HepG2 (cell line): ENCODE measurements at regions not wholly inside any gene's neighbourhood (a gene's known extent, or its start where the extent isn't known, plus 50 kb on each side); places are given as distances from the start of the nearest gene placed in this dataset.
A peak's percentile ranks its signal among the peaks of the same experiment; 100 is the strongest.

Experiments
- ATF4 ChIP-seq, 2 experiments: fragments of 450-650 bp in 1 of 2; sonication (generic) in 1 of 2; formaldehyde crosslinking; IDR thresholded peaks; 2 replicates each; pipeline versions ENCODE4 v1.5.0 to v1.8.0; 2020 to 2022; ENCODE audit warnings: mild to moderate bottlenecking in 1 of 2, missing genetic modification reagents in 1 of 2
- ESRRA ChIP-seq: sonication (generic); formaldehyde crosslinking; IDR thresholded peaks from 2 replicates; pipeline ENCODE4 v1.5.1; 2020; ENCODE audit warnings: mild to moderate bottlenecking, low read depth, missing genetic modification reagents
- ETV5 ChIP-seq: IDR thresholded peaks from 2 replicates; pipeline ENCODE4 v1.6.1; 2018; ENCODE audit warnings: missing biosample characterization, missing genetic modification reagents, inconsistent platforms, borderline replicate concordance
- GABPB1 ChIP-seq: IDR thresholded peaks from 2 replicates; pipeline ENCODE4 v1.6.1; 2016; ENCODE audit warnings: mild to moderate bottlenecking, missing genetic modification reagents, moderate library complexity, missing compliant biosample characterization
- GATAD2A ChIP-seq: IDR thresholded peaks from 2 replicates; pipeline ENCODE4 v1.6.1; 2016
- KDM5B ChIP-seq: sonication (generic); formaldehyde crosslinking; IDR thresholded peaks from 2 replicates; pipeline ENCODE4 v1.4.0; 2020; ENCODE audit warnings: missing genetic modification reagents, mild to moderate bottlenecking, borderline replicate concordance
- NR0B2 ChIP-seq: sonication (generic); formaldehyde crosslinking; IDR thresholded peaks from 2 replicates; pipeline ENCODE4 v1.4.0; 2020; ENCODE audit warnings: mild to moderate bottlenecking, missing genetic modification reagents
- POLR2G ChIP-seq: fragments of 200-400 bp; formaldehyde crosslinking; IDR thresholded peaks from 2 replicates; pipeline ENCODE4 v1.6.1; 2018; ENCODE audit warnings: mild to moderate bottlenecking, low read depth, low read length, moderate library complexity
- SALL2 ChIP-seq: sonication (generic); formaldehyde crosslinking; IDR thresholded peaks from 2 replicates; pipeline ENCODE4 v1.8.1; 2023; ENCODE audit warnings: mild to moderate bottlenecking, missing genetic modification reagents, inconsistent platforms
- SMARCC2 ChIP-seq: fragments of 450-650 bp; IDR thresholded peaks from 2 replicates; pipeline ENCODE4 v1.6.1; 2017; ENCODE audit warnings: antibody characterized with exemption, mild to moderate bottlenecking
- ZBED4 ChIP-seq: sonication (generic); formaldehyde crosslinking; IDR thresholded peaks from 2 replicates; pipeline ENCODE4 v1.4.0; 2020; ENCODE audit warnings: missing genetic modification reagents, borderline replicate concordance
- ZBTB2 ChIP-seq: sonication (generic); formaldehyde crosslinking; IDR thresholded peaks from 2 replicates; pipeline ENCODE4 v1.8.0; 2022; ENCODE audit warnings: low read depth, missing genetic modification reagents
- ZNF10 ChIP-seq: sonication (generic); formaldehyde crosslinking; IDR thresholded peaks from 2 replicates; pipeline ENCODE4 v1.4.0; 2020; ENCODE audit warnings: mild to moderate bottlenecking, low read depth, missing genetic modification reagents, borderline replicate concordance
- ZNF34 ChIP-seq: sonication (generic); formaldehyde crosslinking; IDR thresholded peaks from 2 replicates; pipeline ENCODE4 v1.4.0; 2020; ENCODE audit warnings: mild to moderate bottlenecking, missing genetic modification reagents, borderline replicate concordance
- ZNF580 ChIP-seq: IDR thresholded peaks from 2 replicates; pipeline ENCODE4 v1.6.1; 2016; ENCODE audit warnings: low read depth, borderline replicate concordance
- ZNF703 ChIP-seq: sonication (generic); formaldehyde crosslinking; IDR thresholded peaks from 2 replicates; pipeline ENCODE4 v1.5.1; 2020; ENCODE audit warnings: missing genetic modification reagents, mild to moderate bottlenecking, moderate library complexity, borderline replicate concordance
- ZNF800 ChIP-seq: sonication (generic); formaldehyde crosslinking; IDR thresholded peaks from 2 replicates; pipeline ENCODE4 v1.4.0; 2020; ENCODE audit warnings: missing genetic modification reagents

GRCh38 chr16:31712064-31712540 lies 161.5 kb upstream of the ZNF267 start (continued):
- TF ChIP-seq ZNF800 (CRISPR knock-in tag) (no peak), ESRRA (CRISPR knock-in tag) (no peak), ZNF703 (no peak), NR0B2 (CRISPR knock-in tag) (no peak), GATAD2A (CRISPR knock-in tag) (no peak), SALL2 (CRISPR knock-in tag) (no peak), ZNF10 (no peak), KDM5B (CRISPR knock-in tag) (no peak), ZBED4 (CRISPR knock-in tag) (no peak), SMARCC2 (no peak), ZNF34 (CRISPR knock-in tag) (no peak), GABPB1 (no peak), ETV5 (CRISPR knock-in tag) (no peak), ATF4 (CRISPR knock-in tag; IDR thresholded peaks at IDR 0.05) (no peak), ZBTB2 (CRISPR knock-in tag) (no peak), ZNF580 (CRISPR knock-in tag) (no peak), POLR2G (peak; percentile 31)
